ENCODE measurements at regions not wholly inside any gene's neighbourhood (a gene's known extent, or its start where the extent isn't known, plus 50 kb on each side); places are given as distances from the start of the nearest gene placed in this dataset.

- DNase-seq (ENCODE audit: extremely low spot score, insufficient read length, low read depth), result no peak
- no peak for FAIRE-seq
Observed at GRCh38 chr21:27761623-27762022, 794.7 kb upstream of the ADAMTS5 start.

GRCh38 chr21:27759820-27760219 lies 792.9 kb upstream of the ADAMTS5 start:
- DNase-seq (ENCODE audit: extremely low spot score, insufficient read length, low read depth) (no peak), FAIRE-seq (no peak)

GRCh38 chr21:27759091-27759659 lies 792.3 kb upstream of the ADAMTS5 start:
- no peak for DNase-seq (ENCODE audit: extremely low spot score, insufficient read length, low read depth)
- no peak for FAIRE-seq

GRCh38 chr21:27756191-27756590 lies 789.3 kb upstream of the ADAMTS5 start:
- FAIRE-seq, result no peak
- DNase-seq (ENCODE audit: extremely low spot score, insufficient read length, low read depth), result no peak

GRCh38 chr21:27743971-27744564 lies 777.2 kb upstream of the ADAMTS5 start:
- no peak for DNase-seq (ENCODE audit: extremely low spot score, insufficient read length, low read depth)
- no peak for FAIRE-seq

GRCh38 chr21:27741736-27742135 lies 774.8 kb upstream of the ADAMTS5 start:
- no peak for DNase-seq (ENCODE audit: extremely low spot score, insufficient read length, low read depth)
- FAIRE-seq, result no peak

- FAIRE-seq (no peak), DNase-seq (ENCODE audit: extremely low spot score, insufficient read length, low read depth) (no peak)
Observed at GRCh38 chr21:27740084-27740483, 773.2 kb upstream of the ADAMTS5 start.

GRCh38 chr21:27739187-27739586 lies 772.3 kb upstream of the ADAMTS5 start:
- FAIRE-seq (no peak), DNase-seq (ENCODE audit: extremely low spot score, insufficient read length, low read depth) (no peak)

- DNase-seq (ENCODE audit: extremely low spot score, insufficient read length, low read depth) (no peak), FAIRE-seq (no peak)
Observed at GRCh38 chr21:27735699-27736098, 768.8 kb upstream of the ADAMTS5 start.

- no peak for DNase-seq (ENCODE audit: extremely low spot score, insufficient read length, low read depth)
- FAIRE-seq, result no peak
Observed at GRCh38 chr21:27734146-27734545, 767.3 kb upstream of the ADAMTS5 start.

GRCh38 chr21:27725916-27726315 lies 759.0 kb upstream of the ADAMTS5 start:
- no peak for DNase-seq (ENCODE audit: extremely low spot score, insufficient read length, low read depth)
- no peak for FAIRE-seq

- FAIRE-seq, result no peak
- DNase-seq (ENCODE audit: extremely low spot score, insufficient read length, low read depth), result no peak
Observed at GRCh38 chr21:27722095-27722494, 755.2 kb upstream of the ADAMTS5 start.

GRCh38 chr21:27721675-27722074 lies 754.8 kb upstream of the ADAMTS5 start:
- DNase-seq (ENCODE audit: extremely low spot score, insufficient read length, low read depth), result no peak
- no peak for FAIRE-seq

GRCh38 chr21:27719226-27719625 lies 752.3 kb upstream of the ADAMTS5 start:
- DNase-seq (ENCODE audit: extremely low spot score, insufficient read length, low read depth) (no peak), FAIRE-seq (no peak)

- DNase-seq (ENCODE audit: extremely low spot score, insufficient read length, low read depth) (no peak), FAIRE-seq (no peak)
Observed at GRCh38 chr21:27715131-27715530, 748.2 kb upstream of the ADAMTS5 start.

- FAIRE-seq (no peak), DNase-seq (ENCODE audit: extremely low spot score, insufficient read length, low read depth) (no peak)
Observed at GRCh38 chr21:27713154-27714109, 746.5 kb upstream of the ADAMTS5 start.

GRCh38 chr21:27704567-27705166 lies 737.8 kb upstream of the ADAMTS5 start:
- FAIRE-seq (no peak), DNase-seq (ENCODE audit: extremely low spot score, insufficient read length, low read depth) (no peak)

- DNase-seq (ENCODE audit: extremely low spot score, insufficient read length, low read depth) (no peak), FAIRE-seq (no peak)
Observed at GRCh38 chr21:27703791-27704190, 736.9 kb upstream of the ADAMTS5 start.

GRCh38 chr21:27700974-27701614 lies 734.2 kb upstream of the ADAMTS5 start:
- FAIRE-seq (no peak), DNase-seq (ENCODE audit: extremely low spot score, insufficient read length, low read depth) (no peak)

GRCh38 chr21:27695246-27695645 lies 728.4 kb upstream of the ADAMTS5 start:
- no peak for DNase-seq (ENCODE audit: extremely low spot score, insufficient read length, low read depth)
- FAIRE-seq, result no peak

Measured in GM18507 (cell line).